ENCODE measurements at regions not wholly inside any gene's neighbourhood (a gene's known extent, or its start where the extent isn't known, plus 50 kb on each side); places are given as distances from the start of the nearest gene placed in this dataset.
"Not testable (repeated sequence)": the region's sequence is repeated elsewhere in the genome, so short reads cannot be mapped to it uniquely, and the experiment has no call there.

DNA sequence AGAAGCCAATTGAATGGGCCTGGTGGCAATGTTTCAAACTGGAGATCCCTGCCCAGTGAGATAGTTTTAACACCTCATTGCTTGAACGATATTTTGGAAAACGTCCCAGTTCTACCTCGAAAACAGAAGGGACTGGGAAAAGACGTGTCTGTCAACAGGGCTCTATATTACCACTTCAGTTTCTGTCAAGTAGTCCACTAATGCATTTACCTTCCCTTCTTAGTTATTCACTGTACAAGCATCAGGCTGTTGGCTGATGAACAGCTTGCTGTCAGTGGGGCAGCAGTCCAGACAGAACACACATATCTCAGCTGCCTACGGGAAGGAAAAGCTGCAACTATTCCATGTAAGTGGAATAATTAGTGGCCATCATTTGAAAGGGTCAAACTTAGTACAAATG is 794.7 kb upstream of the GBE1 start:
- H3K4me1 ChIP-seq (ENCODE audit: low read length): no peaks in the 10 kb centered on the region
- H4K20me1 ChIP-seq (ENCODE audit: insufficient read depth, low read length): no peaks in the 10 kb centered on the region
- H3K79me2 ChIP-seq (ENCODE audit: low read length): no peaks in the 10 kb centered on the region
- H3K9me2 ChIP-seq (replicated peaks; ENCODE audit: insufficient read depth, low read length): no peaks in the 10 kb centered on the region
- H3K4me2 ChIP-seq (ENCODE audit: low read depth, low read length): no peak overlapping the region
- H3K9me3 ChIP-seq (replicated peaks; ENCODE audit: insufficient read depth, low read length): no peaks in the 10 kb centered on the region
- no peak overlapping the region for H2AFZ ChIP-seq (ENCODE audit: low read length)
- H3K27me3 ChIP-seq (replicated peaks; ENCODE audit: insufficient read depth, low read length): no peaks in the 10 kb centered on the region
- H3K9ac ChIP-seq (ENCODE audit: low read length): no peak overlapping the region
- H3K27ac ChIP-seq (ENCODE audit: low read length): no peak overlapping the region
- no peak for DNase-seq
- no peak for TF ChIP-seq EZH2 (optimal IDR thresholded peaks at IDR 0.05; ENCODE audit: low read depth, low read length)
- TF ChIP-seq EZH2phosphoT487 (IDR thresholded peaks at IDR 0.05; ENCODE audit: low read length): no peak
- no peak for TF ChIP-seq CTCF (IDR thresholded peaks at IDR 0.05; ENCODE audit: low read length)
- no peak overlapping the region for H3K4me3 ChIP-seq (ENCODE audit: low read length)
- H3K36me3 ChIP-seq (replicated peaks; ENCODE audit: insufficient read depth, low read length): no peaks in the 10 kb centered on the region
- H3F3A ChIP-seq (ENCODE audit: insufficient read depth, low read length): no peaks in the 10 kb centered on the region

- not testable (repeated sequence) for H3K36me3 ChIP-seq (replicated peaks; ENCODE audit: insufficient read depth, low read length); H3K27ac ChIP-seq (ENCODE audit: low read length); H4K20me1 ChIP-seq (ENCODE audit: insufficient read depth, low read length); H3K27me3 ChIP-seq (replicated peaks; ENCODE audit: insufficient read depth, low read length); H3K9me3 ChIP-seq (replicated peaks; ENCODE audit: insufficient read depth, low read length); H3K9me2 ChIP-seq (replicated peaks; ENCODE audit: insufficient read depth, low read length); H3K4me1 ChIP-seq (ENCODE audit: low read length); H3F3A ChIP-seq (ENCODE audit: insufficient read depth, low read length); H3K4me2 ChIP-seq (ENCODE audit: low read depth, low read length); H3K79me2 ChIP-seq (ENCODE audit: low read length); H3K9ac ChIP-seq (ENCODE audit: low read length); H3K4me3 ChIP-seq (ENCODE audit: low read length); H2AFZ ChIP-seq (ENCODE audit: low read length); DNase-seq
Observed at GRCh38 chr3:82542556-82542955, 781.1 kb upstream of the GBE1 start.

- DNase-seq: no peak
- TF ChIP-seq EZH2phosphoT487 (IDR thresholded peaks at IDR 0.05; ENCODE audit: low read length): no peak
- TF ChIP-seq CTCF (IDR thresholded peaks at IDR 0.05; ENCODE audit: low read length): no peak
- TF ChIP-seq EZH2 (optimal IDR thresholded peaks at IDR 0.05; ENCODE audit: low read depth, low read length): no peak
- Histone ChIP-seq H3K4me1 (ENCODE audit: low read length) (no peaks in the 10 kb centered on the region), H3K4me2 (ENCODE audit: low read depth, low read length) (no peak overlapping the region), H2AFZ (ENCODE audit: low read length) (no peak overlapping the region), H4K20me1 (ENCODE audit: insufficient read depth, low read length) (no peaks in the 10 kb centered on the region), H3K9ac (ENCODE audit: low read length) (no peak overlapping the region), H3K9me2 (replicated peaks; ENCODE audit: insufficient read depth, low read length) (no peaks in the 10 kb centered on the region), H3K9me3 (replicated peaks; ENCODE audit: insufficient read depth, low read length) (no peaks in the 10 kb centered on the region), H3K4me3 (ENCODE audit: low read length) (no peak overlapping the region), H3K27me3 (replicated peaks; ENCODE audit: insufficient read depth, low read length) (no peaks in the 10 kb centered on the region), H3K27ac (ENCODE audit: low read length) (no peak overlapping the region), H3K79me2 (ENCODE audit: low read length) (no peaks in the 10 kb centered on the region), H3K36me3 (replicated peaks; ENCODE audit: insufficient read depth, low read length) (no peaks in the 10 kb centered on the region), H3F3A (ENCODE audit: insufficient read depth, low read length) (no peaks in the 10 kb centered on the region)
Observed at GRCh38 chr3:82521657-82522056, 760.2 kb upstream of the GBE1 start.

DNA sequence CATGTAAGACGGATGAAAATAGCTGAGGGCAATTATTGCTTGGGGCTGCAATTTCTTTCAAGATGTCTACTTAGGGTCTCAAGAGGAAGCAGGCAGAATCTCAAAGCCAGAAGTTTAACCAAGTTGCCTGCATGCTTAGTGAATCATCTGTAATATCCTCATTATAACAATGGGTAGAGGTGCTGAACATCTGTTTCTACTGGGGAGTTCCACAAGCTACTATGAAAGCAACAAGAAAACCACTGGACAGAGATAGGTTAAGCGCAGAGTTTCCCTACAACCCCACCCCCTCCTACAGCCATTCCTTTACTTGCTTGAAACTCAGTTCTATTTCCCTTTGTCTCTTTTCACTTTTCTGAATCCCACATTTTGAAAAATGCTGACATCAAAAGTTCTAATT is 759.4 kb upstream of the GBE1 start:
- no peak for TF ChIP-seq CTCF (IDR thresholded peaks at IDR 0.05; ENCODE audit: low read length)
- TF ChIP-seq EZH2 (optimal IDR thresholded peaks at IDR 0.05; ENCODE audit: low read depth, low read length): no peak
- no peak for TF ChIP-seq EZH2phosphoT487 (IDR thresholded peaks at IDR 0.05; ENCODE audit: low read length)
- Histone ChIP-seq H3K9ac (ENCODE audit: low read length) (no peak overlapping the region), H3F3A (ENCODE audit: insufficient read depth, low read length) (no peaks in the 10 kb centered on the region), H3K79me2 (ENCODE audit: low read length) (no peaks in the 10 kb centered on the region), H3K4me3 (ENCODE audit: low read length) (no peak overlapping the region), H3K27me3 (replicated peaks; ENCODE audit: insufficient read depth, low read length) (no peaks in the 10 kb centered on the region), H3K9me3 (replicated peaks; ENCODE audit: insufficient read depth, low read length) (no peaks in the 10 kb centered on the region), H3K27ac (ENCODE audit: low read length) (no peak overlapping the region), H2AFZ (ENCODE audit: low read length) (no peak overlapping the region), H3K4me2 (ENCODE audit: low read depth, low read length) (no peak overlapping the region), H4K20me1 (ENCODE audit: insufficient read depth, low read length) (no peaks in the 10 kb centered on the region), H3K9me2 (replicated peaks; ENCODE audit: insufficient read depth, low read length) (no peaks in the 10 kb centered on the region), H3K36me3 (replicated peaks; ENCODE audit: insufficient read depth, low read length) (no peaks in the 10 kb centered on the region), H3K4me1 (ENCODE audit: low read length) (no peaks in the 10 kb centered on the region)
- no peak for DNase-seq

Measured in MM.1S (cell line).